ENCODE measurements at regions not wholly inside any gene's neighbourhood (a gene's known extent, or its start where the extent isn't known, plus 50 kb on each side); places are given as distances from the start of the nearest gene placed in this dataset.

- Histone ChIP-seq H3K9me3 (no peaks in the 10 kb centered on the region), H3K27ac (no peak overlapping the region), H3K4me1 (no peaks in the 10 kb centered on the region), H3K4me3 (no peak overlapping the region), H3K36me3 (no peaks in the 10 kb centered on the region), H3K27me3 (no peaks in the 10 kb centered on the region)
- 35 to 46% (median 43%) methylated on average over 3 of the region's 3 CpGs for WGBS, 5 donors
- TF ChIP-seq EP300 (IDR thresholded peaks at IDR 0.05) (no peak), POLR2AphosphoS5 (IDR thresholded peaks at IDR 0.05) (no peak), CTCF (IDR thresholded peaks at IDR 0.05) (no peak), POLR2A (IDR thresholded peaks at IDR 0.05) (no peak)
- no peak for DNase-seq
- intact Hi-C loops (cut with DNase I; ENCODE audit: low total_unique reads) = no loop called here
Observed at GRCh38 chr13:87057807-87058520, 613.2 kb upstream of the SLITRK5 start.

GRCh38 chr13:87058786-87059329 lies 612.3 kb upstream of the SLITRK5 start:
- Histone ChIP-seq H3K4me3 (no peak overlapping the region), H3K9me3 (no peaks in the 10 kb centered on the region), H3K27me3 (no peaks in the 10 kb centered on the region), H3K4me1 (no peaks in the 10 kb centered on the region), H3K36me3 (no peaks in the 10 kb centered on the region), H3K27ac (no peak overlapping the region)
- 52 to 64% (median 56%) methylated on average over 5 of the region's 5 CpGs for WGBS, 5 donors
- TF ChIP-seq POLR2A (IDR thresholded peaks at IDR 0.05) (no peak), POLR2AphosphoS5 (IDR thresholded peaks at IDR 0.05) (no peak), EP300 (IDR thresholded peaks at IDR 0.05) (no peak), CTCF (IDR thresholded peaks at IDR 0.05) (no peak)
- intact Hi-C loops (cut with DNase I; ENCODE audit: low total_unique reads) = no loop called here
- no peak for DNase-seq

GRCh38 chr13:87078947-87079795 lies 592.0 kb upstream of the SLITRK5 start:
- no peaks in the 10 kb centered on the region for H3K27me3 ChIP-seq

More at GRCh38 chr13:87078947-87079795, 592.0 kb upstream of the SLITRK5 start:
- intact Hi-C loops (cut with DNase I; ENCODE audit: low total_unique reads) = no loop called here
- DNase-seq = no peak
- 89 to 95% (median 94%) methylated on average over 26 to 34 of the region's 34 CpGs for WGBS, 5 donors
- peaks cover 0 to 21% (median 8%) of the 10 kb centered on the region in 4 donors for H3K9me3 ChIP-seq
- H3K27ac ChIP-seq = no peak overlapping the region
- TF ChIP-seq CTCF (IDR thresholded peaks at IDR 0.05) = no peak
- no peak for TF ChIP-seq POLR2A (IDR thresholded peaks at IDR 0.05)
- no peak for TF ChIP-seq EP300 (IDR thresholded peaks at IDR 0.05)
- no peak for TF ChIP-seq POLR2AphosphoS5 (IDR thresholded peaks at IDR 0.05)
- no peaks in the 10 kb centered on the region for H3K4me1 ChIP-seq
- no peak overlapping the region for H3K4me3 ChIP-seq
- no peaks in the 10 kb centered on the region for H3K36me3 ChIP-seq

Measured in stomach (tissue), 8 donors.